Effector memory CD8-positive, alpha-beta T cell (primary cell): ENCODE measurements at regions not wholly inside any gene's neighbourhood (a gene's known extent, or its start where the extent isn't known, plus 50 kb on each side); places are given as distances from the start of the nearest gene placed in this dataset.
"Not testable (repeated sequence)": the region's sequence is repeated elsewhere in the genome, so short reads cannot be mapped to it uniquely, and the experiment has no call there.

Source experiments
- ATAC-seq: fragments of 150-1000 bp; cut with Tn5 transposase; replicated peaks from 2 replicates; pipeline ENCODE4 v1.10.0; 2021; ENCODE audit warnings: mild to moderate bottlenecking, moderate library complexity
- DNase-seq, 3 experiments: peaks; one replicate each; pipeline ENCODE4 v3.0.0; 2021
- H3K27ac Mint-ChIP-seq, 2 donors: one replicate each; pipeline ENCODE4 v1.8.0; 2022; ENCODE audit warnings: mild to moderate bottlenecking in 2 of 2, mixed read lengths in 2 of 2, moderate library complexity in 2 of 2
- H3K27me3 Mint-ChIP-seq, 2 donors: one replicate each; pipeline ENCODE4 v1.8.0; 2022; ENCODE audit warnings: mixed read lengths in 2 of 2
- H3K36me3 Mint-ChIP-seq: one replicate; pipeline ENCODE4 v1.8.0; 2022; ENCODE audit warnings: mild to moderate bottlenecking, moderate library complexity, mixed read lengths; ENCODE audit not compliant: insufficient read depth
- H3K4me1 Mint-ChIP-seq, 2 donors: one replicate each; pipeline ENCODE4 v1.8.0; 2022; ENCODE audit warnings: low read depth in 2 of 2, mixed read lengths in 2 of 2
- H3K4me3 Mint-ChIP-seq, 2 donors: one replicate each; pipeline ENCODE4 v1.8.0; 2022; ENCODE audit warnings: mild to moderate bottlenecking in 2 of 2, mixed read lengths in 2 of 2, moderate library complexity in 2 of 2
- H3K9me3 Mint-ChIP-seq, 2 donors: one replicate each; pipeline ENCODE4 v1.8.0; 2022; ENCODE audit warnings: mixed read lengths in 2 of 2

DNA sequence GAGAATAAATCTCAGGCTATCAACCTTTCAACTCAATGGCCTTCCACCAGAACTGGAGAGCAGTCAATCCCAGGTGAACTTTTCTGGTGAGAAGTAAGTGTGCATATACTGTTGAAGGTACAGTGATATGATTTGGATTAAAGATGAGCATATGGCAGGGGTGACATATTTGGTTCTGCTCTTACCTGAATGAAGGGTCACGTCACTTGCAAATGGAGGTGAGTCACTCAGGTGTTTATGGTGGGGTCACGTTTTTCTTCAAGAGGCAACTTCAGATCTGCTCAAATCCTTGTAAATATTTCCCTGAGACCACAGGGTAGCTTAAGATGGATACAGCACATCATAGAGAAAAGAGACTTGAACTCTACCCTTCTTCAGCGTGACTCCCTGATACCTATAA is 143.2 kb downstream of the BRMS1L start:
- H3K4me3 Mint-ChIP-seq, result no peak overlapping the region
- H3K27ac Mint-ChIP-seq, result no peak overlapping the region

DNA sequence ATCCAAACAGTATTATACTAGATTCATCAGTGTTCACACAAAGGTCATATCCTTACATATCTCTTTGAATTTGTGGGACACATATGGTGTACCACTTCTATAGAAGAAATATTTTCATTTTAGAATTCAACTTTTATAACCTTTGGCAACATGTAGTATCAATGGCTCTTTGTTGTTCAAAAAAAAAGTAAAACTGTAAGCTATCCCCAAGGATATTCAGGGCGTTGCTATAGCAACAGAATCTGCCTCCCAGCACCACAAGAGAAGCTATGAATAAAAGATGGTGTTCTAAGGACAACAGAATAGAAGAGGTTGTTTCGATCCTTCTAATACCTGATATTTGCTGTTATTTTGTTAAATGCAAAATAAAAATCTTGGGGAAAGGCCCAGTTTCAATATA is 139.3 kb downstream of the BRMS1L start:
- H3K9me3 Mint-ChIP-seq, result no peaks in the 10 kb centered on the region
- no peak for ATAC-seq
- no peak overlapping the region for H3K27ac Mint-ChIP-seq
- DNase-seq, result no peak
- H3K27me3 Mint-ChIP-seq, result peaks cover 3 to 12% of the 10 kb centered on the region in 2 donors
- H3K36me3 Mint-ChIP-seq, result no peaks in the 10 kb centered on the region
- H3K4me1 Mint-ChIP-seq, result no peaks in the 10 kb centered on the region
- H3K4me3 Mint-ChIP-seq, result no peak overlapping the region

More for the DNA sequence above, 143.2 kb downstream of the BRMS1L start:
- no peak for DNase-seq
- ATAC-seq, result no peak
- Mint-ChIP-seq H3K4me1 (no peaks in the 10 kb centered on the region), H3K36me3 (no peaks in the 10 kb centered on the region), H3K27me3 (peaks cover under 1 to 12% of the 10 kb centered on the region in 2 donors), H3K9me3 (no peaks in the 10 kb centered on the region)

DNA sequence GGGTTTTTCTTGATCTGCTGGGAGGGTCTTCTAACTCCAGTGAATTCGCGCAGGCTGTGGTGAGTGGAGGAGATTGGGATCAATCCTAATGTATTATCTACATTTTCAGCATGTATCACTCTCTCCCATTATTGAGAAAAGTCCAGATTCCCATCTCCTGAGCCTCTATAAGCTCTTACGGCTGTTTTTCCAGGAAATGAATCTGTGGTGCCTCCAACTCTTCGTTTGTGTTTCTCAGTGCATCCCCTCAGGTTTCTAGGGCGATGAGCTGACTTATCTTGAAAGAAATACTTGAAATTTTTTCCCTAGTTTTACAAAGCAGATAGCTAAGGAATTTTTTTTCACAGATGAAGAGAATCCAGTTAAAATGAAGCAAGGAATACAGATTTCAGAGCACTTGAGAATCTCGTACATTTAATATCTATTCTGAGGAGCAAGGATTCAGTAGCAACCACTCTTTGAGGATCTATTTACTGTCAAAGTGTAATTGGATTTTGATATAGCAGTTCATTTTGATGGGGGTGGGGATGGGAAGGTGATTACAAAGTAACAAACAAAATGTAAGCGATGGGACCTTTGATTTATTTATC is 138.7 kb downstream of the BRMS1L start:
- Mint-ChIP-seq H3K4me1 (no peaks in the 10 kb centered on the region), H3K36me3 (no peaks in the 10 kb centered on the region), H3K27me3 (peaks cover 0 to 12% of the 10 kb centered on the region in 2 donors), H3K27ac (no peak overlapping the region), H3K4me3 (no peak overlapping the region), H3K9me3 (no peaks in the 10 kb centered on the region)
- DNase-seq, result no peak
- ATAC-seq, result no peak

DNA sequence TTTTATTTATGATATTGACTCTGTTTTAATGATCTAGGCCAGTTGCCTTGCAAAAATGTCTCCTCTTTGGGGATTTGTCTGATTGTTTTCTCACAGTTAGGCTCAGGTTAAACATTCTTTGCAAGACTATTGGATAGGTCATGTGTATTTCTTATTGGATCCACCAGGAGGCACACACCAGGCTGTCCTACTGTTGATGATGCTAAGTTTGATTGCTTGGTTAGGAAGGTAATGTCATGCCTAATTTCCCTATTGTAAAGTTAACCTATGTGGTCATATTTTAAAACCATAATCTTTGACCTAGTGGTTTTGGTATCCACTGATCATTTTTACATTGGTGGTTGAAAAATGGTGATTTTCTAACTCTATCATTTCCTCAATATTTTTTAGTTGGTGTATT is 137.1 kb downstream of the BRMS1L start:
- peaks cover 0 to 12% of the 10 kb centered on the region in 2 donors for H3K27me3 Mint-ChIP-seq
- DNase-seq (no peak), ATAC-seq (no peak)
- H3K27ac Mint-ChIP-seq, result no peak overlapping the region
- H3K4me1 Mint-ChIP-seq, result no peaks in the 10 kb centered on the region
- H3K36me3 Mint-ChIP-seq, result no peaks in the 10 kb centered on the region
- H3K4me3 Mint-ChIP-seq, result no peak overlapping the region
- H3K9me3 Mint-ChIP-seq, result no peaks in the 10 kb centered on the region

DNA sequence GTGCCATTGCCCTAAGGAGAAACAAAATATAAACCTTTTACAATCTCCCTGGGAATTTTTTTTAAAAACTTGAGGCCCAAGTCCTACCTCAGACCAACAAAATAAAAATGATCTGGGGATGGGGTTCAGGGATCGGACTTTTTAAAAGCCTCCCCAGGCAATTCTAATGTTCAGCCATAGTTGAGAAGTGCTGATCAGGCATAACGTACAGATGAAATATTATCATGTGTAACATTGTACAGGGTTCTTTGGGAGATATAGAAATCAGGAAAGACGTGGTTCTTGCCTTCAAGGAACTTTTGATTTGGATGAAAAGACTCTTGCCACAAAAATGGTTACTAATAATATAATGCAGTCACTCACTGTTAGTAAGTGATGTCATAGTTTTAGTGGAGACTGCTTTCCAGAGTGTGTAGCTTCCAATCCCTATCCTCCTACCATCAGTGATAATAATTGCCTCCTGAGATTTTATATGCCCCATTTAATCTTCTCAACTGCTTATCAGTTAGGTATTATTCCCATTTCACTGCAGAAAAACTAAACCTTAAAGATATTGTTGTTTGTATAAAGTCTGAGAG is 135.6 kb downstream of the BRMS1L start:
- ATAC-seq (no peak), DNase-seq (no peak)
- no peaks in the 10 kb centered on the region for H3K4me1 Mint-ChIP-seq
- H3K36me3 Mint-ChIP-seq, result no peaks in the 10 kb centered on the region
- H3K9me3 Mint-ChIP-seq, result no peaks in the 10 kb centered on the region
- no peak overlapping the region for H3K27ac Mint-ChIP-seq
- no peak overlapping the region for H3K4me3 Mint-ChIP-seq
- peaks cover 0 to 12% of the 10 kb centered on the region in 2 donors for H3K27me3 Mint-ChIP-seq

DNA sequence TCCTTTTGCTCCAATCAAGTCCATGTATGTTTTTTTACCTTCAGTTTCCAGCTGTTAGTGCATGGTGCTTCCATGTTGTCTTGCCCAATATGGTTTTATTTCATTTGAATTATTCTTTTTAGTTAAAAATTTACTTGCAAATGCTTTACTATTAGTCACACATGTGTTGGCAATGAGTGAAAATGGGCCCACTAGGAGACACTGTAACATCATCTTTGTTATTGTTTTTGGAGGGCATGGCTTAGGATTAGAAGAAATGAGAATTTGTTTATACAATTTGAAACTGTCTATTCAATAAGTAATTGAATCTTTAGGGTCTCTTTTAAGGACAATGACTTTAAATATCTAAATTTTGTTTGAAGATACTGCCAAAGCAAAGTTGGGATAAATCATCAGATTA is 133.7 kb downstream of the BRMS1L start:
- Mint-ChIP-seq H3K36me3 (no peaks in the 10 kb centered on the region), H3K4me1 (no peaks in the 10 kb centered on the region), H3K4me3 (no peak overlapping the region), H3K27ac (no peak overlapping the region), H3K9me3 (no peaks in the 10 kb centered on the region), H3K27me3 (peaks cover 12% of the 10 kb centered on the region in 2 donors)
- no peak for ATAC-seq
- DNase-seq, result no peak

DNA sequence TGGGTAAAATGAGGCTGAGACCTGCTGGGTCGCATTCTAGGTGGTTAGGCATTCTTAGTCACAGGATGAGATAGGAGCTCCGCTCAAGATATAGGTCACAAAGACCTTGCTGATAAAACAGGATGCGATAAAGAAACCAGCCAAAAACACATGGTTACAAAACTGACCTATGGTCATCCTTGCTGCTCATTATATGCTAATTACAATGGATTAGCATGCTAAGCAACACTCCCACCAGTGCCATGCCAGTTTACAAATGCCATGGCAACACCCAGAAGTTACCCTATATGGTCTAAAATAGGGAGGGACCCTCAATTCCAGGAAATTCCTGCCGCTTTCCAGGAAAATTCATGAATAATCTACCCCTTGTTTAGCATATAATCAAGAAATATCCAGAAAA is 132.4 kb downstream of the BRMS1L start:
- Mint-ChIP-seq H3K27ac (no peak overlapping the region), H3K9me3 (no peaks in the 10 kb centered on the region), H3K36me3 (no peaks in the 10 kb centered on the region), H3K4me3 (no peak overlapping the region), H3K27me3 (peaks cover 6 to 12% of the 10 kb centered on the region in 2 donors), H3K4me1 (no peaks in the 10 kb centered on the region)
- DNase-seq, result no peak
- ATAC-seq, result no peak

DNA sequence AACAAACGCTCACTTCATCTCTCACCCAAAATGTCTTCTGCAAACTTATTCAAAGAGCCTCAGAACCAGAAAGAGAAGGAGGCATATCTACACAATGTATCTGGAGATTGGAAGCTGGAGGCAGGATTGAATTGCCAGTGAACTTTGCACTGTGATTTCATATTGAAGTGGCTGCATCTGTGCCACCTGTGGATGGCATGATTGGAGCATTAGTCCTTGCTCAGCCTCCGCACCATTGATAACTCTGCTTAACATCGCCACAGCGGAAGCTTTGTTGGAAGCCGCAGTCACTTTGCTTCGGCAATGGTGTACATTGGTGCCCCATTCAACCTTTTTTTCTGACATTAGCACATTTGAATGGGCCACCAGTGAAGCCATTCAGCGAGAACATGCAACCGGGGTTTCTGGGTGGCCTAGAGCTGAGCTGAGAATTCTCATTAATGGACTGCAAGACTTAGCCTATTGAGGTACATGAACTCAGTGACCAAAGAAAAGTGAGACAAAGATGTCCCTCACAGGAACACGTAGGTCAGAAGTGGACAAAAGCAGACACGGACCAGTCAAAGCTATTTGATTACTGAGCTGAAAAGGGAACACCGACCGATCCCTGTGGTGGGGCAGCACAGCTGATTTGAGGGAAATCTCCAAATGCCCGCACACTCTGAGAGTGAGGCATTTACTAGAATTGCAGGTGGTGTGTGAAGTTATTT is 130.4 kb downstream of the BRMS1L start:
- Mint-ChIP-seq H3K4me1 (no peaks in the 10 kb centered on the region), H3K27ac (no peak overlapping the region), H3K4me3 (no peak overlapping the region), H3K36me3 (no peaks in the 10 kb centered on the region), H3K27me3 (peaks cover 6 to 12% of the 10 kb centered on the region in 2 donors), H3K9me3 (no peaks in the 10 kb centered on the region)
- DNase-seq (no peak), ATAC-seq (no peak)

DNA sequence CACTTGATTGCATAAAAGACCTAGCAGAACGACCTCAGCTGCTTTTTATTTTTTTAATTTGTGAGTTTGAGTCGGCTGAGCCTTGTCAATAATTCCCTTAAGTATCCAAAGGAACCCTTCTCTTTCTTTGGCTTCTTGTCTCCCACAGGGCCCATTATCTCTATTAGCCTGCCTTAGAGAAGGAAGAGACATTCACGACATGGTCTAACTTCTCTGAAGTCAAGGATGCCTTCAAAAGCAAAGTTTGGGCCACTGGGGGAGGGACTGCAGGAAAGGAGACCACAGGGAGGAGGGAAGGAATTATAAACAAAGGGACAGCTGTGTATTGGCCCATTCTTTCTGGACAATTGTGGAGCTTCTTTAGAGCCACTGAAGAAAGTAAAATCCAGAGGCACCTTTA is 126.4 kb downstream of the BRMS1L start:
- H3K27ac Mint-ChIP-seq, result no peak overlapping the region
- H3K27me3 Mint-ChIP-seq, result peaks cover 0 to 12% of the 10 kb centered on the region in 2 donors
- no peaks in the 10 kb centered on the region for H3K9me3 Mint-ChIP-seq
- no peak overlapping the region for H3K4me3 Mint-ChIP-seq
- H3K36me3 Mint-ChIP-seq, result no peaks in the 10 kb centered on the region
- ATAC-seq (no peak), DNase-seq (no peak)
- no peaks in the 10 kb centered on the region for H3K4me1 Mint-ChIP-seq

DNA sequence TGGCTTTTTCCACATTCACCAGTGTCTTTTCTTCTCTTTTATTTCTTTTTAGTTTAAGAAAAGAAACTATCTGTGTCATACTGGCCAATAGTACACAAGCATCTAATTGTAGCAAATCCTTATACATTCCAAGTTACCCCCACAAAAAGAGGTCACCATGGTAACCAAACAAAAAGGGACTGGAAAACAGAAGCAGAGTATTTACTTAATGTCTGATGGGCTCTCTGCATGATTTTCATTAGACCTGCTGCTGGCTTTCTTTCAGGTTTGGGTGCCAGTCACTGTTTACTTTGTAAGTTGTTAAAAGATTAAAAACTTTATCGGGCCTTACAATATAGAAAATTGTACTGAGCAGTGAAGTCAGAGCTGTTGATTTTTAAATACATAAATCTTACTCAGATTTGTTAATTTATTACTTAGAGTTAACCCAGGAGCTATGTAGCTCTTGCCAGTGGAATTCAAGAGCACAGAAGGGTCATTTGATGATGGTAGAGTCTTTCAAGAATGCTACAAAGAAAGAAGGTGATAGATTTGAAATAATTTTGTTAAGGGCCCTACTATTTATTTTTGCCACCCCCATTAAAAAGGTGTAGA is 123.9 kb downstream of the BRMS1L start:
- Mint-ChIP-seq H3K9me3 (no peaks in the 10 kb centered on the region), H3K4me1 (no peaks in the 10 kb centered on the region), H3K36me3 (no peaks in the 10 kb centered on the region), H3K27ac (no peak overlapping the region), H3K27me3 (no peaks in the 10 kb centered on the region), H3K4me3 (no peak overlapping the region)
- no peak for ATAC-seq
- no peak for DNase-seq

DNA sequence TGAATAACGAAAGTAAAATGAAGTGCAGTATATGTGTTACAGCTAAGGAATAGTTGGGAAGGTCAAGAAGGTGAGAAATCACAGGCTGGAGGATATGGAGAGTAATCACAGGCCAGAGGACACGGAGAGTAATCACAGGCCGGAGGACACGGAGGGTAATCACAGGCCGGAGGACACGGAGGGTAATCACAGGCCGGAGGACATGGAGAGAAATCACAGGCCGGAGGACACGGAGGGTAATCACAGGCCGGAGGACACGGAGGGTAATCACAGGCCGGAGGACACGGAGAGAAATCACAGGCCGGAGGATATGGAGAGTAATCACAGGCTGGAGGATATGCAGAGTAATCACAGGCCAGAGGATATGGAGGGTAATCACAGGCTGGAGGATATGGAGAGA is 121.8 kb downstream of the BRMS1L start:
- not testable (repeated sequence) for H3K4me3 Mint-ChIP-seq, H3K27ac Mint-ChIP-seq, H3K9me3 Mint-ChIP-seq, H3K36me3 Mint-ChIP-seq, H3K4me1 Mint-ChIP-seq, ATAC-seq, DNase-seq, H3K27me3 Mint-ChIP-seq

DNA sequence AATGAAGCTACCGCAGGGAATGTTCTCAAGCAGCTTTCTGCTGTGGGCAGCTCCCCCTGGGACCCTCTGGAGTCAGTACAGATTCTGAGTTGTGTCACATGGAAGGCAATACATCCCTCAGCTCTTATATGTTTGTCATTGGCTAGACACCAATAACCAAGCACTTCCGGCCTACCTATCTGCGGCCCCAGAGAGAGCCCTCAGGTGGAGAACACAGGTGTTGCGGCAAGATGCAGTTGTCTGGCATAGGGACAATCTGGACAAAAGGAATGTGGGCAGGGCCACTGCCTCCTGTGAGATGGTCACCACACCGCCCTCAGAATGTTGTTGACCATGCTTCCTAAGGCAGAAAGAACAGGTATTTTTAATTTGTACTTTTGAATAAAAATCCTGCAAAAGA is 118.7 kb downstream of the BRMS1L start:
- DNase-seq (no peak), ATAC-seq (no peak)
- no peaks in the 10 kb centered on the region for H3K9me3 Mint-ChIP-seq
- no peak overlapping the region for H3K4me3 Mint-ChIP-seq
- peaks cover 0 to 5% of the 10 kb centered on the region in 2 donors for H3K4me1 Mint-ChIP-seq
- H3K36me3 Mint-ChIP-seq, result no peaks in the 10 kb centered on the region
- no peak overlapping the region for H3K27ac Mint-ChIP-seq
- H3K27me3 Mint-ChIP-seq, result no peaks in the 10 kb centered on the region

DNA sequence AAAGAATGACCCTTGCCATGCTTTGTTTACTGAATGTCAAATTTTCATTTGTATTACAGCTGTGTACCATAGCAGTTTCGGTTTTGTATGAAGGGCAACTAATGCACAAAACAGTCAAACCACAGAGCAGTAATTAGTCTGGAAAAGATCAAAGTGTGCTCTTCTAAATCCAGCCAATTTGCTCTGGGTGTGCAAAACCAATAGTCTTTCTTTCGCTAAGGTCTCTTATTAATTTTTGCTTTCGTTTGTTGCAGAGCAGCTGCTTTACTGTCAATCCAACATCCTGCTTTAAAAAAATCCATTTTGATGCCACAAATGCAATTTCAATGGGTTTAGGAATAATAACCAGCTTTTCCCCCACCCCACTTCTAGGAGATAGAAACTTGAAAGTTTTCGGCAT is 114.2 kb downstream of the BRMS1L start:
- peaks cover 0 to 5% of the 10 kb centered on the region in 2 donors for H3K4me1 Mint-ChIP-seq
- H3K27me3 Mint-ChIP-seq, result peaks cover 0 to 10% of the 10 kb centered on the region in 2 donors
- ATAC-seq (no peak), DNase-seq (no peak)
- H3K9me3 Mint-ChIP-seq, result no peaks in the 10 kb centered on the region
- no peaks in the 10 kb centered on the region for H3K36me3 Mint-ChIP-seq
- peak overlapping the region in 1 of 2 donors; percentile 3 for H3K4me3 Mint-ChIP-seq
- H3K27ac Mint-ChIP-seq, result peak overlapping the region in 1 of 2 donors; percentile 80

DNA sequence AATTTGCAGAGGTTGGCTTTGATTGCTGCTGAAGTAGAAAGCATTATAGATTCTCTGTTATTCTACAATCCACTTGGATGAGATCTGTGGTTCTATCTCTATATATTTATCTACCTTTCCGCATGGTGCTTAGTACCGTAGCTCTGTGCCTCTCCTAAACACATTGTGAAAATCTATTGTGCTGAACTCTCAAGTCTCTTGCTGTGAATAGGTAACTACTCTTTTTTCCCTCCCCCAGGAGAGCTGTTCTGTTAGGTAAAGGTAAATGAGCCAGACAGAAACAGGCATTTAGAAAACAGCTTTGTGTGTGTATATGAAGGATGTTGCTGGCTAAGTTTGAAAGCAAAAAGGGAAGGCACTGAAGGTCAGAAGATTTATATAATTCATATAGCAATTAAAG is 112.6 kb downstream of the BRMS1L start:
- H3K36me3 Mint-ChIP-seq, result no peaks in the 10 kb centered on the region
- DNase-seq (no peak), ATAC-seq (no peak)
- H3K4me1 Mint-ChIP-seq, result peaks cover 0 to 5% of the 10 kb centered on the region in 2 donors
- no peak overlapping the region for H3K4me3 Mint-ChIP-seq
- H3K9me3 Mint-ChIP-seq, result no peaks in the 10 kb centered on the region
- H3K27ac Mint-ChIP-seq, result no peak overlapping the region
- H3K27me3 Mint-ChIP-seq, result peaks cover 0 to 10% of the 10 kb centered on the region in 2 donors
